CD4-positive, alpha-beta T cell treated with Interleukin-4 for 1 hour (primary cell): ENCODE measurements at regions not wholly inside any gene's neighbourhood (a gene's known extent, or its start where the extent isn't known, plus 50 kb on each side); places are given as distances from the start of the nearest gene placed in this dataset.
"Not testable (repeated sequence)": the region's sequence is repeated elsewhere in the genome, so short reads cannot be mapped to it uniquely, and the experiment has no call there.

Experiments used
- DNase-seq, 2 donors: peaks; one replicate each; pipeline ENCODE4 v3.0.0-alpha.2; 2020 to 2022

DNA sequence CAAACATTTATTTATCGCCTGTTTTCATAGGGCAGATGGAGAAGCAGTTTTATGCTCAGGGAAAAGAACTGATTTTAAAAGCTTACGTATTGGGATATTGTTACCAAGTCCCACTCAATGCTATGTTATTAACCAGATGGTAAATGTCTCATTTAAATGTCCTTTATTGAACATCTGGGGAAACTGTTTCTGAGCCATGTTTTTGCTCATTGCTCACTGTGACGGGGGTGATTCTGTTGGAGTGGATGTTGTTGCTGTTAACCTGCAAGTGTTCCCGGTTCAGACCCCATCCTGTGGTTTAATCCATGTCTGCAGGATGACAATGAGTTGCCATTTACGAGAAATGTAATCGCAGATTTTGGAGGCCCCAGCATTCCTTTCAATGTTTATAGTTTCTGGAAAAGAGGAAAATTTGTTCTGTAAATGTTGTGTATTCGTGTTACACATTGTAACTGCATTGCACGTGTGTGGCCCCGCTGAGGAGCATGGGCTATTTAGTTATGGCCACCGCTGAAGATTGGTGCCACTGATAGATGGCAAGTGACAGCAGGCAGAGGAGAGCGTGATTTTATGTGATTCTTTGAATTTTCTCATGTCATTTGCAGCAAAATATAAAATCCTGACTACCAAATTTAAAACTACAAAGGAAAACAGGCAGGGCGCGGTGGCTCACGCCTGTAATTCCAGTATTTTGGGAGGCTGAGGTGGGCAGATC lies 174.8 kb upstream of the COPS8 start:
- DNase-seq: no peak

GRCh38 chr2:236912326-236913120 lies 173.2 kb upstream of the COPS8 start:
- DNase-seq: no peak

- no peak for DNase-seq
Measured at GRCh38 chr2:236915186-236915585, 170.5 kb upstream of the COPS8 start.

- no peak for DNase-seq
Measured at GRCh38 chr2:236915726-236916125, 170.0 kb upstream of the COPS8 start.

DNA sequence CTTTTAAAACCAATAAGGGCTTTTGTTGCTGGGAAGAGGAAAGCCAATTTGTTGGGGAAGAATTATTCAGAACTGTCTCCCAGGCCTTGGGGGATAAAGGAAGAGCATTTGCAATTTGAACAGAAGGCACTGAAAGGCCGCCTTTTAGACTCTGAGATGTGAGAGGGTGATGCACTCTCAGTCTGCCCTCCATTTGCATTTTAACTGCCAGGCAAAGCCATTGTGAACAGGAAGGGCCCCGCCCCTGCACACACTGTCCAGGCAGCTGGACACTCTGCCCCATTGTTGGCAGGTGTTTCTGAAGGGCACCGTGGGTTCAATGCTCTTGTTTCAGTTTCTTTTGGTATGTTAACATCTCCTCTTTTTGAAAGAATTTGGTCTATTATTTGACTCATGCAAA lies 169.5 kb upstream of the COPS8 start:
- DNase-seq: no peak

DNA sequence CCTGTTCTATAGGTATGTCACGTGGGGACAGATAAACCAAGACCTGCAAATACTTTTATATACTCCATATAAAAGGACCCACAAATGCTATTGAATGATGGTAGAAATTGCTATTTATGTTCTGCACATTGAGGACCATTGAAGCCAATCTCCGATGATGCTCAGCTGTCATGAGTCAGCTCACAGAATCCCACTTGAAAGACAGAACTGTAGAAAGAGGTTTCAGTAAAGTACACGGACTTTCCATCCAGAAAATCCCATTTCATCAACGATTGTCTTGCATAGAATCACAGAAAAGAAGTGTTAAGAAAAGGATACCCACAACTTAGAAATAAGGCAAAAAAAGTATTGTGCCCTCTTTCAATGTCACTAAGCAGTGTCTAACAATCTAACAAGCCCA lies 169.0 kb upstream of the COPS8 start:
- DNase-seq: no peak

- no peak for DNase-seq
Measured at GRCh38 chr2:236917164-236917563, 168.5 kb upstream of the COPS8 start.

DNA sequence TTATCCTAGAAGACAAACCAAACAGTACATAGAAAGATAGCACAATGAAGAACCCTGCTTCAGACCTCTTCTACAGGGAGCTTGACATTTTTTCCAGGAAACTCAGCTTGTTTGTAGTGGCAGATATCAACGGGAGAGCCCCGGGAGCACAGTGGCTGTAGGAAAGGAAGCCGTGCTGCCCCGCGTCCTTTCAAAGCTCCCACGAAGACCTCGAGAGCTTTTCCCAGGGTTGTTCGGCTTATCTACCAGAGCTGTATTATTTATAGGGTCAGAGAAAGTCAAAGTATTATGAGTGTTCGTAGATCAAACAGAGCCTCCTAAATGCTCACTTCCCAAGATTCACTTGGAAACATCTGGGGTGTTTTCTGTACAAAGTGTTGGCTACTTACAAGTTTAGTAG lies 167.1 kb upstream of the COPS8 start:
- no peak for DNase-seq

DNA sequence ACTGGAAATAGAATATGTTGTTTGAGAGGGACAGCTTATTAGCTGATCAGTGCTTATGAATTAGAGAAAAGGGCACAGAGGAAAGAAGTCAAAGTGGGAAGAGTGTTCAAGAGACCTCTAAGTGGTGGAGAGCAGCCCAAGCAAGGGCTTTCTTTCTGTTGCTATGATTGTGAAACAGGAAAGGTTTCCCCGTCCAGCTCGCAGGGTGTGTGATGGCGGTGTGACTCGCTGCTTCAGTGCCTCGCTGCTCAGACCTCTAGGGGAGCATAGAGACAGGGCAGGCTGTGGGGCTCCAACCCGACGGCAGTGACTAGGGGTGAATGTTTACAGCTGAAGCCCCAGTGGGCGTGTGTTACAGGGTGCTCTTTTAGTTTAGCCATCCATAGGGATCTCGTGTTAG lies 166.5 kb upstream of the COPS8 start:
- DNase-seq: no peak

DNA sequence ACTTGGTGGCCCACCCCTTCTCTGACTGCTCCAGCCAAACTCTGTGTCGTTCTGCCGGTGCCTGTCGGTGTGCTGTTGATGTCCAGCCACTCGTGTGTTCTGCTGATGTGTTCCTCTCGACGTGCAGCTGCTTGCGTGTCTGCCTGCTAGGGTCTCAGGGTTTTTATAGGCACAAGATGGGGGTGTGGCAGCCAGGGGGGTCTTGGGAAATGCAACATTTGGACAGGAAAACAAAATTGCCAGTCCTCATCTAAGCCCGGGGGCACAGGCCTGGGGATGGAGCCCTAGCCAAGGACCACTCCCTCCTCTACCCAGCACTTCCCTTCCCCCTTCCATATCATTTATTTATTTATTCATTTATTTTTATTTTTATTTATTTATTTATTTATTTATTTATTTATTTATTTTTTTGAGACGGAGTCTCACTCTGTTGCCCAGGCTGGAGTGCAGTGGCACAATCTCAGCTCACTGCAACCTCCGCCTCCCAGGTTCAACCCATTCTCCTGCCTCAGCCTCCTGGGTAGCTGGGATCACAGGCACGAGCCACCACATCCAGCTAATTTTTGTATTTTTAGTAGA lies 165.8 kb upstream of the COPS8 start:
- DNase-seq: not testable (repeated sequence)

DNA sequence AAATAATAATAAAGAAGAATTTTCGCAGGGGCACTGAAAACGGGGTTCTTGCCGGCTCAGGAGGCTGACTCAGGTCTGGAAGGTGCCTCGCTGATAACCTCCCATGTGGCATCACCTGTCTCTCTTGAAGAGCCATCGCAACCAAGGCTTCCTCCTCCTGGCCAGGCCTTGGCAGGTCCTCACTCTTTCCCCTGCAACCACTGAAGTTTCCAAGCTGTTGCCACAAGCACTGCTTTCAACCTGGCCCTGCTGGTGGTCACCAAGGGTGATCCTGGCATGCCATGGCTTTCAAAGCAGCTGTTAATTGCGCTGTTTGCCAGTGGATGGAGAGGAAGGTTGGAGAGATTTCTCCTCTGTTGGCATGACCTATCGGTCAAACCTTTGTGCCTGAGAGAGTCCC lies 163.6 kb upstream of the COPS8 start:
- DNase-seq: no peak

DNA sequence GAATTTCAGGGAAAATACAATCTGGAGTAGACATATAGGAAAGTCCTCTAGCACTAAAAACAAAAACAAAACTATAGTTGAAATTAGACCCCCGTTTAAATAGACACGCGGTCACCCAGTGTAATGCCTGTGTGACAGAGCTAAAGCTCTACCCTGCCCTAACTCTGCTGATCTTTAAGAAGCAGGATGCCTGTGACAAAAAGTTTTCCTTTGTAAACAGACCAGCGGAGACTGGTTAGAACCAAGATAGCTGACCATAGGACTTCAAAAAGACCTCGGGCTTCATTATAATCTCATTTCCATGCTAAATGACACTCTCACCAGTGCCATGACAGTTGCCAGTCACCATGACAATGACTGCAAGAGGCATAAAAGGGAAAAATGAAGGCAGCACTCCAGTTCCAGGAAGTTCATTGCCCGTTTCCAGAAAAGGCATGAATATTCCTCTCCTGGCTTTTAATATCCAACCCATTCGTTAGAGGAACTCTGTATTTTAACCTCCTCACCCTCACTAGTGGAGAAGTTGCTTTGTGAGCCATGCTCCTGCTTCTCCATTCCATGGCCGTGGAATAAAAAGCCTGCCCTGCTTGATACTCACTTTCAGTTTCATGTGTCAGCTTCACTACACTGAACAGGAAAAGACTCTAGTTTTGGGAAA lies 157.2 kb upstream of the COPS8 start:
- DNase-seq: no peak

GRCh38 chr2:236932831-236933361 lies 152.8 kb upstream of the COPS8 start:
- DNase-seq: no peak

DNA sequence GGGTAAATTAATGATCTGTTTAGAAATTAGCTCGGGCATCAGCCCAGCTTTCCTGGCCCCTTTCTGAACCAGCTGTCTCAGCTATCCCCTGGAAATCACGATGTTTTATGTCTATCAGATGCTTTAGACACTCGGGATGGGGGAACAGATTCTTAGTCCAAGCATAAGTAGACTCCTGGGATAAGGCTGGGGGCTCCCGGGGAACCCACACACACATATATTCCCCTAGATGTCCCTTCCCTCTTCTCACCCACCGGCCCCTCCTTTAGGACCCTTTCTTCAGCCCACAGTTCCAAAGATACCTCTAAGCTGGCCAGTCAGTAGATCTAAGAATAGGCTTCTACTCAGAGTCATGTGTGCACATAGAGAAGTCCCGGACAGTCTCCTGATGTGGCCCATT lies 151.5 kb upstream of the COPS8 start:
- DNase-seq: no peak

DNA sequence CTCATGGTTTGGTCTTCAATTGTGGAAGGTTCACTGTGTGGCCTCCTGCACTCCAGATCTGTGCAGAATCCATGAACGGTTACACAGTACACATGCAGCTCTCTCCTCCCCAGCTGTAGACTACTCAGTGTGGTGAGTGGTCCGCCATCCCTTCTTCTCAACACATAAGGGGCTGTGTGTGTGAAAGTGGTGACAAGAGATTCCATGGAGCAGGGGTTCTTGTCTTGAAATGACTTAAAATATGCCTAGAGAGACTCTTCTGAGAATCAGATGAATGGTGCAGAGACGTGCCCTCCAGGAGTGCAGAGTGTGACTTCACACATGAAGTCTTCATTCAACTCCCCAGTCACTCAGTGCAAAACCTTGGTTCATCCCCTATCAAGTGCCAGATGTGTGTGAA lies 151.0 kb upstream of the COPS8 start:
- DNase-seq: no peak

- no peak for DNase-seq
Measured at GRCh38 chr2:236935083-236935482, 150.6 kb upstream of the COPS8 start.

GRCh38 chr2:236935631-236936445 lies 149.9 kb upstream of the COPS8 start:
- no peak for DNase-seq

- DNase-seq: no peak
Measured at GRCh38 chr2:236936446-236936940, 149.2 kb upstream of the COPS8 start.

DNA sequence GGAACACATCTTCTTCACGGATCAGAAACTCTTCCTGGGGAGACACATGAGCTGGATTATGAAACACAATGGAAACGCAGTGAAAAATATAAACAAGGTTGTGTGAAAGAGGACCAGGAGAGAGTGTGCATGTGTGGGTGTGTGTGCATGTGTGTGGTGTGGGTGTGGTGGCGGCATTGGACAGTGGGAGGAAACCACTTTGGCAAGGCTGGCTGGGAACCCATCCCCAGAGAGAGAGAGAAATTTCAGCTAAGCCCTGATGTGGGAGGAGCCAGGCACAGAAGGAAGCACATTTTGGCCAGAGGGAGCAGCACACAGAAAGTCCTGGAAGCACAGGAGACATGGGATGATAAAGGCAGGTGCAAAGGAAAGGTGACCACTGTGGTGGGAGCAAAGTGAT lies 147.6 kb upstream of the COPS8 start:
- no peak for DNase-seq

DNA sequence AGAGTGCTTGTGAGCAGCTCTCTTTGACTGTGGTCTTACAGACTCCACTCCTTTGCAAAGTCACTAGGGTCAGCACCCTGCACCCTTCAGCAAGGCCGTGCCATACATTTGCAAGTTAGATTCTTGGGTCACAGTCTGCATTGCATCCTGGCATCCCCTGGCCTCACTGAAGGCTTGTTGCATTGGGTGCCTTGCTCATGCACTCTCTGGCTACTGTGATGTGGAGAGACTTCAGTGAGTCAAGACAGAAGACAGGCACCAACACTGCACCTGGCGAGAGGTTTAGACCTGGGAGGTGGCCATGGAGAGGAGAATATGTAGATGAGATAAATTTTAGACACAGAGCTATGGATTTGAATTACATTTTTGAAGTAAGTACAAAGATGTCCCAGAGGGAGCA lies 146.4 kb upstream of the COPS8 start:
- DNase-seq: no peak

GRCh38 chr2:236939721-236940231 lies 145.9 kb upstream of the COPS8 start:
- DNase-seq: no peak

GRCh38 chr2:236940497-236940896 lies 145.2 kb upstream of the COPS8 start:
- DNase-seq: no peak
